ENCODE measurements at regions not wholly inside any gene's neighbourhood (a gene's known extent, or its start where the extent isn't known, plus 50 kb on each side); places are given as distances from the start of the nearest gene placed in this dataset.
A peak's percentile ranks its signal among the peaks of the same experiment; 100 is the strongest.
"Not testable (repeated sequence)": the region's sequence is repeated elsewhere in the genome, so short reads cannot be mapped to it uniquely, and the experiment has no call there.

DNA sequence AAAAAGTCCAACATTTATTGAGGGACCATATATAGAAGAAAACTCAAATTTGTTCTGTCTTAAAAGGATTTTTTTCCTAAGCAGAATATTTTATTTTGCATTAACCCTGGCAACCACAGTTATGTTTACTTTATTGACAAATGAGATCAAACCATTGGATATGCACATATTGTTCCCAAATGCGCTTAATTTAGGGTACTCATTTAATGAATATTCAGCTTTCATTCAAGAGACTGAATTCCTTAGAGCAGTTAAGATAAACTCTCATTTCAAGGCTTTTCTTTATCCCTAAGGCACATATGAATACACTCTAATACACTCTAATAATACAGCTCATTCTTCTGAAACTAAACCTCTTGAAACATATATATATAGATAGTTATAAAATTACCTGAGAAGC is 150.2 kb downstream of the HMHB1 start:
- DNase-seq: no peak

GRCh38 chr5:143964919-143965318 is 153.0 kb downstream of the HMHB1 start:
- no peak for DNase-seq

DNA sequence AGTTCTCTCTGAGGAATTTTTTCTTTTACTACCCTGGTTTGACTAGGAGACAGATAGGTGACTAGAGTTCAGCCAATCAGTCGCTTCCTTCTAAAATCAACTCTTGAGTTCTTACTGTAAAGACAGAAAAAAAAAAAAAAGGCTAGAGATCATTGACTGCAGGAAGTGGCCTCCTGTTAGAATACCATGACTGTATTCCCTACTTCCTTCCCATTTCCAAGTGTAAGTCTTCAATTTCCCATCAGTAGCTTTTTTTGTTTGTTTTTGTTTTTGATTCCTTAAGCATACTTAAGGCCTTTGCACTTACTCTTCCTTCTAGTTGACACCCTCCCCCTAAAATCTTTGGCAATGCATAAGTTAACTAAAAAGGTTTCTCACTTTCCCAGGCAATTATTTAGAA is 154.3 kb downstream of the HMHB1 start:
- no peak for DNase-seq

DNA sequence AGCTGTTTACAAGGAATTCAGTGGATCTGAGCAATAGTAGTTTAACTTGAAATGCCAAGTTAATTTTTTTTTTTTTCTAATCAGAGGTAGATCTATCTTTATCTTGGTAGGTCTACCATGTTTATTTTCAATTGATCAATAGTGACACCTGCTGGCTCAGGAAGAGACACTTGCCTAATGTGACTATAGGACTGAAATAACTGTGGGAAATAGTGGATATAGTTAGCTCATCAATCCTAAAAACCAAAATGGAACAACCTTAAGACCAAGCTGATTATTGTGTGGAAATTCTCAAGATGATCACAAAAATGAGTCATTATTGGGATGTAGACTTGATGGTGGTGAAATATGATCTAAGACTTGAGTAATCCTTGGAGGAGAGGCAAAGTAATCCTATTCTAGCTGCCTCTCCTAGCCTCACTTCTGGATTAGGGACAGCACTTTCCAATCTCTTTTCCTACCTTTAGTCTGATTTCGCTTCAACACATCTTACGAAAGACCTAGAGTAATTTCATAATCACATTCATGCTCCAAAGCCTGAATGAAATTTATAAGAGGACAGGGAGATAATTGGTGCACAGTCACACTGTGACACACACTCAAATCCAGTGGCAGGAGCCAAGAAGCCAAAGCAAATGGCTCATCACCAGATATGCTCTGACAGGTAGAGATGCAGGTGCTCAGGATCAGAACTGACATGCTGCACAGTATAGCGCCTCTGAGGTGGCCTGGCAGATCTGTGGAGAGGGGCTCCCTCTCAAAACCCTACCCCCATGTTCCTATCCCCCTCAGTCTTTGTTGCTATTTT is 156.3 kb downstream of the HMHB1 start:
- no peak for DNase-seq

- DNase-seq: no peak
Measured at GRCh38 chr5:143970159-143970558, 158.2 kb downstream of the HMHB1 start.

DNA sequence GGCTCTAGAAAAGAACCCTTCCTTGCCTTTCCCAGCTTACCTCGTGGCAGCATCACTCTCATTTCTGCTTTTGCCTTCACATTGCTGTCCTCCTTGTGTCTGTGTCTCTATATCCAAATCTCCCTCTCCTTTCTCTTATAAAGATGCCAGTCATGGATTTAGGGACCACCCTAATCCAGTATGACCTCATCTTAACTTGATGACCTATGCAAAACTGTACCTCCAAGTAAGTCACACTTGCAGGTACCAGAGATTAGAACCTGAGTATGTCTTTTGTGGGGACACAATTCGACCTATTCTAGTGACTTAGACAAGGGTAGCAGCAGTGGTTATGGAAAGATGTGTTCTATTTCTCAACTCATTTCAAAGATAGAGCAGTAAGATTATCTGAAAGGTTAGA is 160.1 kb downstream of the HMHB1 start:
- DNase-seq: no peak

DNA sequence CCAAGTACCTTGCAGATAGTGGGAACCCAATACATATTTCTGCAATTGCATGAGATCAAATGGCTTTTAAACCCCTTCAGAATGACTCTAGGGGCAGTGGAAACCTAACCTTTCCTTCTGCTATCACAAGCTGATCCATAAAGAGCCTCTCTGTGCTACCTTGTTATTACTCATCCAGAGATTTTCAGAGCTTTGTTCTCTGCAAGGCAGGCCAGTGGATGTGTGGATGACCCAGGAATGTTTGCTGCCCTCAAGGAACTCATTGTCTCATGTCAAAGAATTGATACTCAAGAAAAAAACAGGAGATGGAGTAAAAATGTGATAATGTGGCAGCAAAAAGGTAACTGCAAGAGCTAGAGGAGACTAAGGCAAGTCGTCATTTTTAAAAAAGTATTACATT is 164.1 kb downstream of the HMHB1 start:
- no peak for DNase-seq

- no peak for DNase-seq
Measured at GRCh38 chr5:143977891-143978461, 166.0 kb downstream of the HMHB1 start.

DNA sequence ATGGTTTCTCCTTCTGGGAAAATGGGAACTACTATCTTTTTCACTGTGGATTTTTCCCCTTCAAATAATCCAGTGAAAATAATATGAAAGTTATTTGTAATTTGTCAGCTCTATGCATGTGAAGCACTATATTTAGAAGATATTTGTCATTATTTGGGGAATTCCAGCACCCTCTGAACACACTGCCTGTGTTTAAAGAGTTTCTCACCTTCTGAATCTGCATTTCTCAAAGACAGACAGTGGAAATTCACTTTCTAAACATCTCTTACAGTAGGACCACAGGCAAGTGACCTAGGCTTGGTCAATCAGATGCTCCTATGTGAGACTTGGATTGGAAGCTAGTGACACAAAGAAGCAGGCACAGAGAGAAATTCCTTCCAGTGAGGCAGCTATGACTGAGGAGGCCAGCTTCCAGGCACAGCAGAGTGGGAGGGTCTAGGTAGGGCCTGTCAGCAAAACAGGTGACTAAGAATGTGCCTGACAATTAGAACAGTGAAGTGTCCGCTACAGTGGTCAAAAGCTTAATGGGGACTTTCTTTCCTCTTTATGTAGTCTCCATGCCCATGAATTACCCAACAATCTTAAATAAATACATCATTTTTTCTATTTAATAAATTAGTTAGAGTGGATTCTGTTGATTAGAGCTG is 167.2 kb downstream of the HMHB1 start:
- no peak for DNase-seq

- DNase-seq: no peak
Measured at GRCh38 chr5:143980506-143980905, 168.5 kb downstream of the HMHB1 start.

GRCh38 chr5:143982957-143983356 is 171.0 kb downstream of the HMHB1 start:
- DNase-seq: not testable (repeated sequence)

GRCh38 chr5:143985832-143986515 is 174.0 kb downstream of the HMHB1 start:
- no peak for DNase-seq

- DNase-seq: peak; percentile 62
Measured at GRCh38 chr5:143986516-143987212, 174.7 kb downstream of the HMHB1 start.

- no peak for DNase-seq
Measured at GRCh38 chr5:143987264-143987663, 175.3 kb downstream of the HMHB1 start.

GRCh38 chr5:143987751-143988560 is 176.0 kb downstream of the HMHB1 start:
- no peak for DNase-seq

GRCh38 chr5:143992496-143992895 is 178.0 kb downstream of the YIPF5 start:
- DNase-seq: no peak

DNA sequence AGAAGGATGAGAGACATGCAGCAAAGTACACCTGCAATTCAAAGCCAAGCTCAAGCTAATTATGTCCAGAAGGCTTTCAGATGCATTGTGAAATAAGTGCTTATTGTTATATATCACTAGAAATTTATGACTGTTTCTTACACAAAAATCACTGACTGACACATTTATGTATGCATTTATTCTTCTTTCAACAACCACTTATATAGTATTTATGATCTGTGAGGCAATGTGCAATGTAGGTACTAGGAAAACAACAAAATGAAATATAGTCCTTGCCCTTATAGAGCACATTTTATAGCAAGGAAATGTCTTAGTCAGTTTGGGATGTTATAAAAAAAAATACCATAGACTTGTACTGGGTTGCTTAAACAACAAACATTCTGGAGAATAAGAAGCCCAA is 167.6 kb downstream of the YIPF5 start:
- no peak for DNase-seq

DNA sequence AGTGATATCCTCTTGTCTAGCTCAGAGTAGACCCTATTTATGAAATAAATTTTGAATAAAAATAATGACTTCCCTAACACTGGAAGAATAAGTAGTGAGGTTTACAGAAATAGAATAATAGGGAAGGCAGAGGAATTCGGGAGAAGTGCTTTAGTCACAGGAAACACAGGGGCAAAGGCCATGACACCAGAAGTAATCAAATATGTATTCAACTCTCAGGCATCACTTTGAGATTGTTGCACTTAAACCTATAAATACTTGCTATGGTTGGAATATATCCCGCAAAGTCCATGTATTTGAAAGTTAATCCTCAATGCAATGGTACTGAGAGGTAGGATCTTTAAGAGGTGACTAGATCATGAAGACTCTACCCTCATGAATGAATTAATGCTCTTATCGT is 166.8 kb downstream of the YIPF5 start:
- no peak for DNase-seq

DNA sequence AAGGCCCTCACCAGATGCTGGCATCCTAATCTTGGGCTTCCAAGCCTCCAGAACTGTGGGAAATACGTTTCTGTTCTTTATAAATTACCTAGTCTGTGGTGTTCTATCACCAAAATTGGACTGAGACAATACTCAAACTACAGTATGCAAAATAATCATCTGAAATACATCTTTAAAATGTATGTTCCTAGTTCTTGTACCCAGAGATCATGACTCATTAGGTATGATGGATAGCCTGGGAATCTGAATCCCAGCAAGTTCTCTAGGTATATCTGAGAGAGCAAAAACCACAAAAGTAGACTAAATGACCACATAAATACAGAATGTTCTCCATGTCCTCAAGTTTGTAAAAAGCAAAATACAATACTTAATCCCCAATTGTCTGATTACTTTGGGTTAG is 166.3 kb downstream of the YIPF5 start:
- DNase-seq: no peak

GRCh38 chr5:144004751-144005150 is 165.7 kb downstream of the YIPF5 start:
- DNase-seq: no peak

DNA sequence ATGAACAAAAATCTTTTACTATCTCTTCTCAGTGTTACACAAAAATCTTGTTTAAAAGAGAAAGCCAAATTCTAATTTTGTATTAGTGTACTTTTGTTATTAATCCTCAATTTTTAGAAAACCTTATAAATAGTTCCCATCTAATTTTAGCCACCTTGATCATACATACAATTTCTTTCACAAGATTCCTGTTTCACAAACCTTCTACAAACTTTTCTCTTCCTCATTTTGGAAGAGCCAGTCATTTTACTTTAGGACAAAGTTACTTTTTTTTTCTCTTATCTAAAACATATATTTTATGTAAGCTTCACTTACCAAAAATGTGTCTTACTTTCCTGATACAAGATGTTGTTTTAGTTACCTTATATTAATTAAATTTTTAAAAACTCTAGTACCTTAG is 161.3 kb downstream of the YIPF5 start:
- no peak for DNase-seq

DNA sequence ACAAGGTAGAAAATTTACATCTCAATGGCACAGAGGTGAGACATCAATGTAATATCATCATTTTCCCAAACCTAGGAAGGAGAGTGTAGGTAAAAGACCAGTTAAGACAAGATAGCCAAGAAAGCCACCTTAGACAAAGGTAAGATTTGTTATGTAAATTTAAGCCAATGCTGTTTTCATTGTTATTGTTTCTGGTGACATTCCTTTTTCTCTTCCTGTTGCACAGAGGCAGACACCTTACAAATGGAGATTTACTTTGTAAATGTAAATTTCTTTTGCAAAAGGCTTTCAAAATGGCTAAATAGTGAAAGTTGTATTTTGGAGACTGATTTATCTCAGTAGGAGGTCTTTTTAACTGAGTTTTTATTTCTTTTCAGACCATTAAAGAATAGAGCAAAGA is 159.1 kb downstream of the YIPF5 start:
- DNase-seq: no peak
